ENCODE measurements at regions not wholly inside any gene's neighbourhood (a gene's known extent, or its start where the extent isn't known, plus 50 kb on each side); places are given as distances from the start of the nearest gene placed in this dataset.
"Not testable (repeated sequence)": the region's sequence is repeated elsewhere in the genome, so short reads cannot be mapped to it uniquely, and the experiment has no call there.

GRCh38 chr7:26085771-26086170 lies 66.2 kb upstream of the NFE2L3 start:
- peak; percentile 32 for DNase-seq (ENCODE audit: low read depth)
- TF ChIP-seq CTCF (IDR thresholded peaks at IDR 0.05; ENCODE audit: insufficient read depth, low read depth, low read length, missing control alignments), result no peak
- H3K4me3 ChIP-seq (ENCODE audit: low read length), result no peak overlapping the region

DNA sequence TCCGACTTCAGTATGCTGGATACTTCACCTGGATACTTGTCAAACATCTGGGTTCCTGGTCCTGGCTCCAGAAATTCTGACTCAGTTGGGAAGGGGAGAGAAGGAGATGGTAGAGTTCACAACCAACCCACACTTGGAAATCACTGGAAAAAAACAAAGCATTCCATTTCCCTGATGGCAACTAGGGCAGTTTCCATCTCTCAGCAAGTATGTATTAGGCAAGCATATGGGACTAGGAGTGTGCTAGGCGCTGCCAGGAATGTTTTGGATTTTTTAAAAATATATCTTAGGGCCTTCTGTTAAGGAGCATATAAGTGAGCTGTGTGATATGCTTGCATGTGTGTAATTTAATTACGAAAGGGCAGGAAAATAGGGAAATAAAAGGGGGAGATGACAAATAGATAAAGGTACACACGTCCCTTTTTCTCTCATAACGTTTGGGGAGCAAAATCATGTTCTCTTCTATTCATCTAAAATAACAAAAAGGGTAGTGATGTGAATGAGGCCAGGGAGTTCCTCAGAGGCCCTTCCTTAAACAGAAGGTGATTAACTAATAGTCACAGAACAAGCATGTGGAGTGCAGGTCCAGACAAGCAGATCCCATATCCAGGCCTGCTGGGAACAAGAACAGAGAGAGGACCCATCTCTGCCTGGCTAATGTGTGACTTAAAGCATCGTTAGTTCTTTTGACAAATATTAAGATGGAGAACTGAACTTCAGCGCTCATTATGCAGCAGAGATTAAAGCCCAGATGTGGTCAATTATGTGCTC lies 64.5 kb upstream of the NFE2L3 start:
- no peak for TF ChIP-seq CTCF (IDR thresholded peaks at IDR 0.05; ENCODE audit: insufficient read depth, low read depth, low read length, missing control alignments)
- peak; percentile 95 for DNase-seq (ENCODE audit: low read depth)
- no peak overlapping the region for H3K4me3 ChIP-seq (ENCODE audit: low read length)

DNA sequence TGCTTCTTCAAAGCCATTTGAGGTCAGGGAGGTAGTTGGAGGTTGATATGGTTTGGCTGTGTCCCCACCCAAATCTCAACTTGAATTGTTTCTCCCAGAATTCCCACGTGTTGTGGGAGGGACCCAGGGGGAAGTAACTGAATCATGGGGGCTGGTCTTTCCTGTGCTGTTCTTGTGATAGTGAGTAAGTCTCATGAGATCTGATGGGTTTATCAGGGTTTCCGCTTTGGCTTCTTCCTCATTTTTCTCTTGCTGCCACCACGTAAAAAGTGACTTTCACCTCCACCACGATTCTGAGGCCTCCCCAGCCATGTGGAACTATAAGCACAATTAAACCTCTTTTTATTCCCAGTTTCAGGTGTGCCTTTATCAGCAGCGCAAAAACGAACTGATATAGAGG lies 62.5 kb upstream of the NFE2L3 start:
- not testable (repeated sequence) for DNase-seq (ENCODE audit: low read depth); H3K4me3 ChIP-seq (ENCODE audit: low read length)

DNA sequence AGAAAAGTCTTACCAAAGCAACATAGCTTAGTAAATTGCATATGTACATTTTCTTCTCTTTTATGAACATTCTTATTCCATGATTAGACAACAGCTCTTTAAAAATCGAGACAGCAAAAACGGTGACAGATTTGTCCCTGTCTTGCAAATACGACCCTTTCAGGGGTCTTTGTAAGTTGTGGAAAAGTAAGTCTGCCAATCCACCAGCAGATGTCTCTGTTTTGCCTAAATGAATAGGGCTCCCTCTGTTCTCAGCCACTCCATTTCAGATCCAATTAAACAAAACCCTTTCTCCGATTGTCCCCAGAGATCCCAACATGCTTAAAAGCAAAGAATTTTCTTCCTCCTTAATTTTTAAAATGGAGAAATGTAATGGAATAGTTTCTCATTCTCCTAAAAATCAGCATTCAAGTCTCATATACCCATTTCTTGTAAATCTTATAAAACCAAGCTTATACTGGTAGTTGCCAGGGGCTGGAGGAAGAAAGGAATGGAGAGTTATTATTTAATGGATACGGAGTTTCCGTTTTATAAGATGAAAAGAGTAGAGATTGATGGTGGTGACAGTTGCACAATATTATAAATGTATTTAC lies 61.0 kb upstream of the NFE2L3 start:
- DNase-seq (ENCODE audit: low read depth), result peak; percentile 68

GRCh38 chr7:26091933-26092332 lies 60.1 kb upstream of the NFE2L3 start:
- DNase-seq (ENCODE audit: low read depth), result peak; percentile 62
- peak; percentile 18 for TF ChIP-seq CTCF (IDR thresholded peaks at IDR 0.05; ENCODE audit: insufficient read depth, low read depth, low read length, missing control alignments)
- H3K4me3 ChIP-seq (ENCODE audit: low read length), result no peak overlapping the region

More for the DNA sequence above, 61.0 kb upstream of the NFE2L3 start:
- TF ChIP-seq CTCF (IDR thresholded peaks at IDR 0.05; ENCODE audit: insufficient read depth, low read depth, low read length, missing control alignments), result peak; percentile 82
- no peak overlapping the region for H3K4me3 ChIP-seq (ENCODE audit: low read length)

DNA sequence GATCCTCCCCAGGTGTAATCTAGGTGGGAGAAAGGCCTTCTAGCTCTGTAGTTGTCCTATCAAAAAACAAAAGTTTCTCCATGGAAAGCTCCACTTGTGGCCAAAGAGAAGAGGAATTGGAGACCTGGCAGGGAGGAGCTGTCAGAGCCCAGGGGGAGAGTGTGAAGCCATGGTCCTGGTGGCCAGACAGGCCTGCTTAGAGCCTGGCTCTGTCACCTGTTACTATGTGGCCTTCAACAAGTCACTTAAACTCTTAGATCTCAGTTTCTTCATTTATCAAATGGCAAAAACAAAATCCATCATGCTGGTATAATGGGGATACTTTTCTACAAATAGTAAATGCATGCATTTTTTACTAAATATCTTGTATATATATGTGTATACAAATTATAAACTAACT lies 59.0 kb upstream of the NFE2L3 start:
- H3K4me3 ChIP-seq (ENCODE audit: low read length), result no peak overlapping the region
- DNase-seq (ENCODE audit: low read depth), result no peak
- TF ChIP-seq CTCF (IDR thresholded peaks at IDR 0.05; ENCODE audit: insufficient read depth, low read depth, low read length, missing control alignments), result no peak

GRCh38 chr7:26096136-26096535 lies 55.9 kb upstream of the NFE2L3 start:
- no peak for TF ChIP-seq CTCF (IDR thresholded peaks at IDR 0.05; ENCODE audit: insufficient read depth, low read depth, low read length, missing control alignments)
- H3K4me3 ChIP-seq (ENCODE audit: low read length), result no peak overlapping the region
- DNase-seq (ENCODE audit: low read depth), result no peak
